OCI-LY3 (cell line): ENCODE measurements at regions not wholly inside any gene's neighbourhood (a gene's known extent, or its start where the extent isn't known, plus 50 kb on each side); places are given as distances from the start of the nearest gene placed in this dataset.

Experiments
- H2AFZ ChIP-seq: fragments of 200-600, 300-600 bp; shearing (Covaris generic); 2 replicates; pipeline ENCODE4 v1.6.0; 2014; ENCODE audit warnings: antibody characterized with exemption, low read depth, low read length
- H3K27ac ChIP-seq: fragments of 200-600, 300-600 bp; sonication (generic); 2 replicates; pipeline ENCODE4 v1.5.1; 2014; ENCODE audit warnings: mild to moderate bottlenecking, low read length, moderate library complexity, mixed read lengths
- H3K27me3 ChIP-seq: fragments of 200-600, 300-600 bp; sonication (generic); 2 replicates; pipeline ENCODE4 v1.6.1; 2014; ENCODE audit warnings: low read depth, low read length, mixed read lengths
- H3K36me3 ChIP-seq: fragments of 200-600, 300-600 bp; sonication (generic); replicated peaks from 2 replicates; pipeline ENCODE3; 2014; ENCODE audit warnings: low read depth, low read length, mixed read lengths
- H3K4me1 ChIP-seq: fragments of 300-600, 200-600 bp; sonication (generic); 2 replicates; pipeline ENCODE4 v1.6.1; 2014; ENCODE audit warnings: low read length, mixed read lengths
- H3K4me2 ChIP-seq: fragments of 200-600, 300-600 bp; sonication (generic); 2 replicates; pipeline ENCODE4 v1.6.1; 2014; ENCODE audit warnings: low read length, mixed read lengths
- H3K4me3 ChIP-seq: fragments of 300-600, 200-600 bp; sonication (generic); 2 replicates; pipeline ENCODE4 v1.5.1; 2014; ENCODE audit warnings: antibody characterized with exemption, mild to moderate bottlenecking, low read length, moderate library complexity
- H3K79me2 ChIP-seq: fragments of 300-600, 200-600 bp; shearing (Covaris generic); 2 replicates; pipeline ENCODE4 v1.6.1; 2014; ENCODE audit warnings: mild to moderate bottlenecking, low read length, mixed read lengths
- H3K9ac ChIP-seq: fragments of 300-600, 200-600 bp; shearing (Covaris generic); 2 replicates; pipeline ENCODE4 v1.6.0; 2014; ENCODE audit warnings: mild to moderate bottlenecking, low read length, moderate library complexity
- H3K9me3 ChIP-seq: fragments of 200-600, 300-600 bp; shearing (Covaris generic); 2 replicates; pipeline ENCODE4 v1.6.1; 2014; ENCODE audit warnings: low read length, mixed read lengths; ENCODE audit not compliant: insufficient read depth
- H4K20me1 ChIP-seq: fragments of 200-600, 300-600 bp; sonication (generic); 2 replicates; pipeline ENCODE4 v1.6.1; 2016; ENCODE audit warnings: low read length, mixed read lengths; ENCODE audit not compliant: insufficient read depth
- CTCF ChIP-seq: fragments of 200-600, 300-600 bp; sonication (generic); IDR thresholded peaks from 2 replicates; pipeline ENCODE4 v1.5.1; 2014; ENCODE audit warnings: antibody characterized with exemption, low read length, low read depth
- EZH2phosphoT487 ChIP-seq: fragments of 200-600 bp; shearing (Covaris generic); IDR thresholded peaks from 2 replicates; pipeline ENCODE4 v1.6.1; 2018; ENCODE audit warnings: antibody characterized with exemption, mixed run types, low read depth

GRCh38 chr14:58780185-58780584, 142.4 kb downstream of the DACT1 start:
- Histone ChIP-seq H3K9me3 (no peaks in the 10 kb centered on the region), H2AFZ (no peak overlapping the region), H3K36me3 (no peaks in the 10 kb centered on the region), H3K27me3 (no peaks in the 10 kb centered on the region), H3K9ac (no peak overlapping the region), H3K4me3 (no peak overlapping the region), H4K20me1 (no peaks in the 10 kb centered on the region), H3K79me2 (no peaks in the 10 kb centered on the region), H3K4me2 (no peak overlapping the region), H3K4me1 (no peaks in the 10 kb centered on the region), H3K27ac (no peak overlapping the region)
- TF ChIP-seq CTCF, result no peak

- Histone ChIP-seq H3K4me3 (no peak overlapping the region), H3K4me1 (no peaks in the 10 kb centered on the region), H3K9me3 (no peaks in the 10 kb centered on the region), H3K27ac (no peak overlapping the region), H3K36me3 (no peaks in the 10 kb centered on the region), H3K4me2 (no peak overlapping the region), H2AFZ (no peak overlapping the region), H4K20me1 (no peaks in the 10 kb centered on the region), H3K9ac (no peak overlapping the region), H3K79me2 (no peaks in the 10 kb centered on the region), H3K27me3 (no peaks in the 10 kb centered on the region)
- TF ChIP-seq CTCF, result no peak
- TF ChIP-seq EZH2phosphoT487, result no peak
Observed at GRCh38 chr14:58780605-58781004, 142.8 kb downstream of the DACT1 start.

GRCh38 chr14:58782011-58782410, 144.2 kb downstream of the DACT1 start:
- H3K4me1 ChIP-seq, result no peaks in the 10 kb centered on the region
- TF ChIP-seq EZH2phosphoT487 (no peak), CTCF (no peak)
- no peaks in the 10 kb centered on the region for H3K36me3 ChIP-seq
- H3K27ac ChIP-seq, result no peak overlapping the region
- no peaks in the 10 kb centered on the region for H4K20me1 ChIP-seq
- no peak overlapping the region for H3K9ac ChIP-seq
- H3K79me2 ChIP-seq, result no peaks in the 10 kb centered on the region
- no peak overlapping the region for H3K4me2 ChIP-seq
- H3K9me3 ChIP-seq, result no peaks in the 10 kb centered on the region
- H3K4me3 ChIP-seq, result no peak overlapping the region
- no peak overlapping the region for H2AFZ ChIP-seq
- no peaks in the 10 kb centered on the region for H3K27me3 ChIP-seq

GRCh38 chr14:58783792-58784511, 146.2 kb downstream of the DACT1 start:
- Histone ChIP-seq H4K20me1 (no peaks in the 10 kb centered on the region), H3K79me2 (no peaks in the 10 kb centered on the region), H3K27me3 (no peaks in the 10 kb centered on the region), H3K27ac (no peak overlapping the region), H3K4me1 (no peaks in the 10 kb centered on the region), H3K36me3 (no peaks in the 10 kb centered on the region), H3K9ac (no peak overlapping the region), H2AFZ (no peak overlapping the region), H3K9me3 (no peaks in the 10 kb centered on the region), H3K4me3 (no peak overlapping the region), H3K4me2 (no peak overlapping the region)
- TF ChIP-seq EZH2phosphoT487 (no peak), CTCF (no peak)
